ENCODE measurements at regions not wholly inside any gene's neighbourhood (a gene's known extent, or its start where the extent isn't known, plus 50 kb on each side); places are given as distances from the start of the nearest gene placed in this dataset.
A peak's percentile ranks its signal among the peaks of the same experiment; 100 is the strongest.

GRCh38 chr6:84554074-84554473 is 210.3 kb downstream of the TBX18 start:
- no peak for TF ChIP-seq CTCF (IDR thresholded peaks at IDR 0.05; ENCODE audit: insufficient read depth, low read length, severe bottlenecking)
- H3K27me3 ChIP-seq (ENCODE audit: control insufficient read depth, insufficient read depth, low read length) = no peaks in the 10 kb centered on the region
- no peaks in the 10 kb centered on the region for H3K36me3 ChIP-seq (ENCODE audit: control insufficient read depth, insufficient read depth, low read length)
- FAIRE-seq = no peak
- no peak overlapping the region for H3K4me3 ChIP-seq (ENCODE audit: low read depth, low read length)
- DNase-seq (ENCODE audit: low read depth) = no peak

GRCh38 chr6:84553527-84553926 is 210.9 kb downstream of the TBX18 start:
- Histone ChIP-seq H3K27me3 (ENCODE audit: control insufficient read depth, insufficient read depth, low read length) (no peaks in the 10 kb centered on the region), H3K36me3 (ENCODE audit: control insufficient read depth, insufficient read depth, low read length) (no peaks in the 10 kb centered on the region), H3K4me3 (ENCODE audit: low read depth, low read length) (no peak overlapping the region)
- DNase-seq (ENCODE audit: low read depth) (no peak), FAIRE-seq (no peak)
- no peak for TF ChIP-seq CTCF (IDR thresholded peaks at IDR 0.05; ENCODE audit: insufficient read depth, low read length, severe bottlenecking)

DNA sequence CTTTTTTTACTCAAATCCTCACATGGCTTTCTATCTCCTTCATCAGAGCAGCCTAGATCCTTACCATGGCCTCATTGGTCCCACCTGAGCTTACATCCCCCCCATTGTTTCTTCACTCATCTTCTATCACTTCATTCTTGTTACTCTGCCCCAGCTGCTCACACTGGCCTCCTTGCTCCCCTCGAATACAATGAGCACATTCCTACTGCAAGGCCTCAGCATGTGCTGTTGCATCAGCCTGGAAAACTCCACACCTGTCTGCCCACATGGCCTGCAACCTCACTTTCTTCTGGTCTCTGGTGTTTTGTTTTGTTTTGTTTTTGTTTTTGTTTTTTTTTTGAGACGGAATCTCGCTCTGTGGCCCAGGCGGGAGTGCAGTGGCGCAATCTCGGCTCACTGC is 212.6 kb downstream of the TBX18 start:
- FAIRE-seq = no peak

GRCh38 chr6:84549917-84550316 is 214.5 kb downstream of the TBX18 start:
- Histone ChIP-seq H3K36me3 (ENCODE audit: control insufficient read depth, insufficient read depth, low read length) (no peaks in the 10 kb centered on the region), H3K27me3 (ENCODE audit: control insufficient read depth, insufficient read depth, low read length) (no peaks in the 10 kb centered on the region), H3K4me3 (ENCODE audit: low read depth, low read length) (no peak overlapping the region)
- FAIRE-seq (no peak), DNase-seq (ENCODE audit: low read depth) (peak; percentile 10)
- peak; percentile 43 for TF ChIP-seq CTCF (IDR thresholded peaks at IDR 0.05; ENCODE audit: insufficient read depth, low read length, severe bottlenecking)

More for the DNA sequence above, 212.6 kb downstream of the TBX18 start:
- DNase-seq (ENCODE audit: low read depth) = no peak
- Histone ChIP-seq H3K27me3 (ENCODE audit: control insufficient read depth, insufficient read depth, low read length) (no peaks in the 10 kb centered on the region), H3K4me3 (ENCODE audit: low read depth, low read length) (no peak overlapping the region), H3K36me3 (ENCODE audit: control insufficient read depth, insufficient read depth, low read length) (no peaks in the 10 kb centered on the region)
- no peak for TF ChIP-seq CTCF (IDR thresholded peaks at IDR 0.05; ENCODE audit: insufficient read depth, low read length, severe bottlenecking)

GRCh38 chr6:84547341-84547801 is 217.0 kb downstream of the TBX18 start:
- DNase-seq (ENCODE audit: low read depth) (no peak), FAIRE-seq (no peak)
- no peak for TF ChIP-seq CTCF (IDR thresholded peaks at IDR 0.05; ENCODE audit: insufficient read depth, low read length, severe bottlenecking)
- no peak overlapping the region for H3K4me3 ChIP-seq (ENCODE audit: low read depth, low read length)
- H3K27me3 ChIP-seq (ENCODE audit: control insufficient read depth, insufficient read depth, low read length) = no peaks in the 10 kb centered on the region
- no peaks in the 10 kb centered on the region for H3K36me3 ChIP-seq (ENCODE audit: control insufficient read depth, insufficient read depth, low read length)

- no peak for FAIRE-seq
- Histone ChIP-seq H3K27me3 (ENCODE audit: control insufficient read depth, insufficient read depth, low read length) (no peaks in the 10 kb centered on the region), H3K4me3 (ENCODE audit: low read depth, low read length) (no peak overlapping the region), H3K36me3 (ENCODE audit: control insufficient read depth, insufficient read depth, low read length) (no peaks in the 10 kb centered on the region)
- peak; percentile 10 for DNase-seq (ENCODE audit: low read depth)
- TF ChIP-seq CTCF (IDR thresholded peaks at IDR 0.05; ENCODE audit: insufficient read depth, low read length, severe bottlenecking) = no peak
Measured at GRCh38 chr6:84546427-84546914, 217.9 kb downstream of the TBX18 start.

All from bronchial epithelial cell (primary cell).